GM21447 (cell line): ENCODE measurements at regions not wholly inside any gene's neighbourhood (a gene's known extent, or its start where the extent isn't known, plus 50 kb on each side); places are given as distances from the start of the nearest gene placed in this dataset.

Experiments used
- ATAC-seq: cut with Tn5 transposase; IDR thresholded peaks from one replicate; pipeline ENCODE4 v1.9.1; 2021; ENCODE audit not compliant: unreplicated experiment

DNA sequence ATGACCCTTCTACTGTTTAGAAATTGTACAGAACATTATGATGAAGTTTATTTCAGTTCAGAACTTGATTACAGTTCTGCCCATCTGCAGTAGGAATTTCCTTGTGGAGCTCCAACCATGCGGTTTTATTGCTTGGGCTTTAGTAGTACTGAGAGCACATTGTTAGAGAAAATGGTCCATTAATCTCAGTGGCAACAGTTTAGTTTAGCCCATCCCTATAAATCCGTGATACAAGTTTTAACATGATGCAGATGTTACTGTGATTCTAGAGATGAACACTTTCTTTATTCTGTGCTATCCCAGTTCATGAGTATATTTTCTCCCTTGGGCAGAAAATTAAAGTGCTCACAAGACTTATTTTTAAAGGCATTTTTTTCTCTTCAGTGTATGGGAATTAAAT, 84.8 kb upstream of the FZD8 start:
- no peak for ATAC-seq

GRCh38 chr10:35723992-35724391, 81.9 kb upstream of the FZD8 start:
- no peak for ATAC-seq

DNA sequence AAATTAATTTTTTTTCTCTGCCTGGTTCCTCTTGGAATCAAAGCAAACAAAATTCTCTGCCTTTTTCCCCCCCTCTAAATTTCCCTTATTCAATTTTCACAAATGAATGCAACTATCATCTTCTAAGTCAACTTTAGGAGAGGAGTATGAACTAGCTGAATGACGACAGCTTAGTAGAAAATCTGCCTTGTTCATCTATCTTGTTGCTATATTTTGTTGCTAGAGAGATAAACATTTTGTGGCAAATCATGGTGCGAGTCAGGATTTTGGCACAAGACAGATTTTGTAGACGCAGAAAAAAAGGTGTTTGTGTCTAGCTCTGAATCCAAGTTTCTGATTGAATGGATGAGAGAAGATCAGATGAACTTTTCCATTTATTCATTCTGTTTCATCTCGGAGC, 81.0 kb upstream of the FZD8 start:
- no peak for ATAC-seq

DNA sequence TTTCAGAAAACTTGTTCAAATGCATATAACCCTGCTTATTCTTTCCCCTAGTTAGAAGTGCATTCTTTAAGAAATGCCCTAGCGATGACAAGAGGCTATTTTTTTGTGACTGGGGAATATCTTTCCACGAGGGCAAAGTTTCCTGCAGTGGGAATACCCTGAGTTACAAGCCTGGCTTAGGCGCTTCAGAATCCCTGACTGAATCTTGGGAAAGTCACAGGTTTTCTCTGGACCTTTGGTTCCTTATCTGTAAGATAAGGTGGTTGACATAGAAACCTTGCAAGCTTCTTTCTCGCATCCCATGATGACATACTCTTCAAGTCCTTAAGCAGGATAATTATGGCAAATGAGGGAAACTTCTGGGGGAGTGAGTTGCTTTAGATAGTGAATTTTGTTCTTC, 80.5 kb upstream of the FZD8 start:
- ATAC-seq, result no peak

GRCh38 chr10:35722226-35722625, 80.1 kb upstream of the FZD8 start:
- ATAC-seq, result no peak

- no peak for ATAC-seq
These were observed 78.3 kb upstream of the FZD8 start for GRCh38 chr10:35720366-35720765.

DNA sequence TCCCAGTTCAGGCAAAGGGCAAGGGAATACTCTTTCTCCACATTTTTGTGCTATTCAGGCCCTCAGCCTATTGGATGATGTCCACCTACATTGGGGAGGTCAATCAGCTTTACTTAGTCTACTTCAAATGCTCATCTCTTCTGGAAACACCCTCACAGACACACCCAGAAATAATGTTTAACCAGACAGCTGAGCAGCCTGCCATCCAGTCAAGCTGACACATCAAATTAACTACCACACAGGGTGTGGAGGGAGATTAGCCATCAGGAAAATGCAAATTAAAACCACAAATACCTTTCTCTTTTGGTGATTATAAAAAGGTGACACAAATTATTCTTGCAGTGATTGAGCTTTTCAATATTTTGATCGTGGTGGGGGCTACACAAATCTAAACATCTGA, 74.7 kb upstream of the FZD8 start:
- ATAC-seq, result no peak

- no peak for ATAC-seq
These were observed 70.4 kb upstream of the FZD8 start for GRCh38 chr10:35712486-35712885.

DNA sequence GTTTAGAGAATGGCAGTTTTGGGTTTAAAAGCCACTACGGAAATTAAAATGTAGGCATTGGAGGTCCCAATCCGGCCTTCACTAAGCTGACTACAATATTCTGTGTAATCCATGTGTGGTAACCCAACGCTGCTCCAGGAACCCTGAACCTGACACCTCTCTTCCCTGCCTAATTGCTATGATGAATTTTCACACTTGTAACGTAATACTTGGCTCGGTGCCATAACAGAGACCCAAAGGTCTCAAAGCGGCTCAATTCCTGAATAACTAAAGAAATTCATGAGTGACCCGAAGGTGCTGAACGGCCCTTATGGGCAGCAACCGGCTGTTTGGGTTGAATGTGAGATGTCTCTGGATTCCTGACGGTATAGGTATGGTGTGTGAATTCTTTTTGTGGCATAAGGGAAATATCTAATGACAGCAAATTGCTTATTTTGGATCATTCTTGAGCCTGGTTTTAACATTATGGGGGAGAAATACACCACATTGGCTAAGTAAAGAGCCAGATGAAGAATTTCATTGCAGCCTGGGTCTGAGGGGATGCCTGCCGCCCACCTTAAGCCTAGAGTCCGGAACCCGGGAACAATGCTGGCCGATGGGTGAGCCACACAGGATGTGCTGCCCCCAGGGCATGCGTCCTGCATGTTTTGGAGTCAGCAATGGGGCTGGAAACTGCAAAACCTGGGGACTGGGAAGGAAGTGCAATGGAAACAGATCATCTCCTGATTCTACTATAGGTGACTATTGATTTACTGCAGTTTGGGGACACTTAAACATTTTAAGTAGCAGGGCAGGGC, 69.7 kb upstream of the FZD8 start:
- ATAC-seq, result no peak

DNA sequence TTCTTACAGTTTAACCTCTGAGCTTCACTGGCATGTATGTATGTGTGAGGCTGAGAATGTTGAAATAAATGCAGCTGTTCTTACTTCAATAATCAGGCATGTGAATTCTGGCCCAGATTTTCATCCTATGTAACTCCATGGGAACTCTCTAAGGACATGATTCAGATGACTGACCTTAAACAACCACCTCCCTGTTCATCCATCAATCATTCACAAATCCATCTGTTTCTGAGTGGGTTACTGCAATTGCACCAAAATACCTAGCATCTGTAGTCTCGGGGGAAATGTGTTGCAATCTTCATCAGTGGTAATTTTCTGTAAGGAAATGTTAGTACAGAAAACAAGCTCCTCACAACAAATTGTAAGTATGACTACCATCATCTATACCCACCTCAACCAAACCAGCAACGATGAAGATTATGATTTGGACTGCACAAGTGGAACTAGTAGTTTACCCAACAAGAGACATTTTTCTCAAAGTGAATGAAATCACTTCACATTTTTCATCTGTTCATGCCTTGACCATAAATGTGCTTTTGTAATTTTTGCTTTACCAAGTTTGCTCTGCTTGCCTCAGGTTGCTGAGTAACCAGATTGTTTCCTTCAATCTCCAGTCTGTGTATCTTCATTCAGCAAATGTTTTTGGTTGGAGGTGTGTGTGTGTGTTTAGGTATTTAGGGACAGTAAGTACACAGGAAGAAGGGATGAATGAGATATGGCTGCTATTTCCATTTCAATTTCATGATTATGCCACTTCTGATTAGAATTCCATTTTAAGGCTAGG, 65.7 kb upstream of the FZD8 start:
- ATAC-seq, result no peak

DNA sequence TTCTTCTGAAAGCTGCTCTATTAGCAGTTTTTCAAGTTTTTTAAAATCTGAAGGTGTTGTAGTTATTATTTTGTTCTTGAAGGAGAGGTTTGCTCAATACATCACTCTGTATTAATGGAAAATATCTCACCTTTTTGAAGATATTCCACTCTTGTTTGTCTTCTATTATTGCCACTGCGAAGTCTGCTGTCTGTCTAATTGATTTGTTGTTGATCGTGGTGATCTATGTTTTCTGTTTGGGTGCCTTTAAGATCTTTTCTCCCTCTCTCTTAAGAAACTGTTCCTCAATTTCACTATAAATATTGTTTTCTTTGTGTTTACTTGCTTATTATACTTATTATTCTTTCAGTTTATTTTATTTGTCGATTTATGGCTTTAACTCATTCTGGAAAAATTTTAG, 64.9 kb upstream of the FZD8 start:
- no peak for ATAC-seq

DNA sequence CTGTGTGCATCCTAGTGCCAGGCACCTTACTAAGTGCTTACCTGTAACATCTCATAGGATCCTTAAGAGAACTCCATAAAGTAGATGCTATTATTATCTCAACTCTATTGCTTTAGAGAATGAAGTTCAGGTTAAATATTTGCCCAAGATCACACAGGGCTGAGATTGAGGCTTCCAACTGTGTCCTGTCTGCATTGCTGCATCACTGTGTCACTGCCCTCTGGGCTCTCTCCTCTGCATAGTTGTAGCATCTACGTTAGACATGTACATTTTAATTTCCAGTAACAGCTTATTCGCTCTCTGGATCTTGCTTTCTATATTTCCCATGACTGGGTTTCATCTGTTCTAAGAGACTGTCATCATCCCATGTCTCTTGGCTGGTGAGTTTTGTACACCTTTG, 63.6 kb upstream of the FZD8 start:
- no peak for ATAC-seq

GRCh38 chr10:35705051-35705450, 63.0 kb upstream of the FZD8 start:
- no peak for ATAC-seq

GRCh38 chr10:35704401-35704800, 62.3 kb upstream of the FZD8 start:
- no peak for ATAC-seq

DNA sequence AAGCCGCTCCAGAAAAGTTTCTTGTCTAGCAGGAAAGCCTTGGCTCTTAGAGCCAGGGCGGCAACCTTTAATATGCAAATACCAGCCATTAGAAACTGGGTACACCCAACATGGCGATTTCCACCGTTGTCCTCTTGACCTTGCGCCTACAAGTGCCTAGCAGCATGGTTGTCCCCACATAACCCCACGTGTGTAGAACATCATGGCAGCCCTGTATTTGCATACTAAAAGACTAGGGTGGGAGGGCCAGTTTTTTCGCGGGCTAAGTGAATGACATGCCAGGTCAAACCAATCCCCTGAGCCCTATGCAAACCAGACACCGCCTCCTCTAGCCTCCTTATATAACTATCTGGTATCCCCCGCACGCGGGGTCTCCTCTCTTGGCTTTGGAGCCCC, 58.4 kb upstream of the FZD8 start:
- ATAC-seq, result no peak

DNA sequence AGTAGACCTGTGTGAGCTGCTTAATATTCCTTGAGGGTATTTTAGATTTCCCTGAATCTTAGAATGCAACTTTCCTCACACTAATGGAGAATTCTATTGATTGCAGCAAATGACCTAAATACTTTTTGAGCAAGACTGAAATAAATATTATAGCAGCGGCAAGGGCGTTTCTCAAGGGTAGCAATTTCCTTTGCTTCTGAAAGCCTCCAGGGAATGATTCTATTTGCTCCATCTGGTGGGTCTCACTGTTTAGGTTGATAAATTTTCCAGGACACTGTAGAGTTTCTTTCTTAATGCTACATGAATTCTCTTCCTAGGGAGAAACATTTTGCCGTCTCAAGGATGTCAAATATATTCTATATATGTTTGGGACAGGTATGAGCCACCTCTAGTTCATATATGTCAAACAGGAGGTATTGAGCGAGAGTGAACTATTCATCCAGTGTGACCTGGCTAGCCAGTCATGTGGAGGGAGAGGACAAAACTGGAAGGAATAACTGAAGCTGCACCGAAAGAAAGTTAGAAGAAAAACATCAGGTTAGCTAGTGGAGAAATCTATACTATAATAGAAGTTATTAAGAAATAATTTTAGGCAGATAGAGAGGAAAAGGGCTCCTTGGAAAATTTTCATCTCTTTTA, 57.9 kb upstream of the FZD8 start:
- no peak for ATAC-seq

DNA sequence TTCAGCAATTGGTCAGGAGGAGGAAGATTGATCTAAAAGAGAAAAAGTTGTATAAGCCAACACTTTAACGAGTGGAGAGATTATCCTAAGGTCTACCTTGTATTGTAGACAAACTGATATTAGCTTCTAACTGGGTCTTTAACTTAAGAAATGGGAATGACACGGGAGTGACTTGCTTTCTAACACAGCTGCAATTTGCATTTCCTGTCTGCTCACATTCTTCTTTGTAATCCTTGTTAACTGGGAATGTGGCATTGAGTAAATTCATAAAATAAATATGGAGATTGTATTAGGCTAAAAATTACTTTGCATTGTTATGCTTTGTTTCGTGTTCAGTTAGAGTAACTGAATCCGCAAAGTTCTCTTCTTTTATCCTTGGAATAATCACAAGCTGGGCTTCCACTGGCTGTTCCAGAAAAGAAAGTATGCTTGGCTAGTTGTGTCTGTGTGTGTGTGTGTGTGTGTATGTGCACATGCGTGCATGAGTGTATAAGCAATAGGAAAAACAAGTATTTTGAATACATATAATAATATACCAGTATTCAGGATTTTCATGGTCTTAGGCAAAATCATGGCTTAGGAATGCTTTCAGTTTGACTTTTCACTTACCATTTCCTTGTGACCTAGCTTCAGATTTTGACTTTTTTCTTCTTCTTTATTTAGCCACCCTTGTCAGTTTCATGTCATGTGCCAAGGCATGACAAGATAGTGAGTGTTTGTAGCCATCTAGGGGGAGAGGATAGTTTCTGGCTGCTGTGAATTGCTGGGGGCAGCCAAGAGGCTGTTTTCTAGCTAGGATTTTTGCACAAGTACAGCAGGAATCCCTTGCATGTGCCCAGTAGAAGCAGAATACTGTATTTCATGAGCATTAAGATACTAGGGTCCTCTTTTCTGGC, 54.5 kb upstream of the FZD8 start:
- no peak for ATAC-seq

- ATAC-seq, result no peak
These were observed 51.7 kb upstream of the FZD8 start for GRCh38 chr10:35693800-35694199.
